NCI-H774 (cell line): ENCODE measurements at regions not wholly inside any gene's neighbourhood (a gene's known extent, or its start where the extent isn't known, plus 50 kb on each side); places are given as distances from the start of the nearest gene placed in this dataset.

Experiments used
- DNase-seq: peaks from one replicate; lab custom pipeline; 2025; lab: John Stamatoyannopoulos, UW

DNA sequence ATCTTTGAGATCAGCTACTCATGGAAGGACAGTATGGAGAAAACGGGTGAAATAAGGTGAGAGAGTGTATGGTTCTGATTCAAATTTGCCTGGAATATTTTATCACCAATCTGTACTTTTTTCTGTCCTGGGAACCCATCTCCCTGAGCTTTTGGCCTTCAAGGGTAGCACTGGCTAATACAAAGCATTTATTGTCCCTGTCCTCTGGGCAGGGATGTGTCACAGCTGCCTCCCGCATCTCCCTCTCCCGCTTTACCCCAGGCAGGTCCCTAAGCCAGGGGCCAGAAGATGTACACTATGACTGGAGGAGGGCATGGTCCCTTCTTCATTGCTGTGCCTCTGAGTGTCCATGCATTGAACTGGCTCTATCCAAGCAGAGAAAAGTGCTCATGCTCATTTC is 201.7 kb upstream of the CHRNA7 start:
- DNase-seq, result no peak

DNA sequence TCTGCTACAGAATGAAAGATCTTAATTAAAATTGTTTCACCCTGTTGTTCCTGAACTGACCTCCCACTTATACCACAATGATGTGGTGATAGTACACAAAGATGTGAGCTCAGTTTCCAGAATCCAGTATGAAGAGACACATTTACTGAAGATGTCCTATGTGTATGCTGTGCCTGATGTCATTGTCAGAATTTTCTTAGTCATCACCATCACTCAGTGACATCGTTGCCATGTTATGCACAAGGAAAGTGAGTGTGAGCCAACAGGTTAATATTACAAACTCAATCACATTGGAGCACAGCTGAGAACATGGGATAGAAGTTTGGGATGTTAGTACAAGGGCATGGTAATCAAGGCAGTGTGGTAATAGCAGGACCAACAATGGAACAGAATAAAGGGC is 199.7 kb upstream of the CHRNA7 start:
- DNase-seq, result no peak

DNA sequence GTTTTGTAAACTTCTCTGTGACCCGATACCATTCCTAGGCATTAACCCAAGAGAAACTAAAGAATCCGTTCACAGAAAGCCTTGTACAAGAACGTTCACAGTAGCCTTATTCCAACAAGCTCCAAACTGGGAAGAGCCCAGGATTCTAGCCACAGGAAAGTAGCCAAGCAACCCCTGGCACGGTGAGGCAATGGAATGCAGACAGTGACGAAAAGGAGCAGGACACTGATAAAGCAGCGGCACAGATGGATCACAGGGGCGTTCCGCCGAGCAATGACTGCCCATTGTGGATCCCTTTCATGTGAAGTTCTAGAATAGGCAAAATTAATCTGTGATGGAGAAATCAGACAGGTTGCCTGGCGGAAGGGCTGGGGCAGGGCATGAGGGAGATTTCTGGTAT is 198.7 kb upstream of the CHRNA7 start:
- no peak for DNase-seq

DNA sequence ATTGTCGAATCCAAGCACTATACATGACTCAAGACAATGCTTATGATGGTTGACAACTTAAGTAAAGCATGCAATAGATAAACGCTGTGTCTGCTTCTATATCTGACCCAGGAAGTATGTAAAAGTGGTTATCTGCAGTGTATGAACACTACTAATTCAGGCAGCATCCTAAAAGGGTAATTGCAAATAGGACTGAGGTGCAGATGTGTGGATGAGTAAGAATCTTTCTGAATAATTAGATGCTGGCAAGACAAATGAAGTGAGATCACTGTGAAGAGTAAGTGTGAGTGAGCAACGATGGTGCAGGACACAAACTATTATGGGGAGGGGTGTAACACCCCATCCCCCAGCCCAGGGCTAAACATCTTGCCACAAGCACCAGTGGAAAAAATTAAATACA is 195.7 kb upstream of the CHRNA7 start:
- no peak for DNase-seq

DNA sequence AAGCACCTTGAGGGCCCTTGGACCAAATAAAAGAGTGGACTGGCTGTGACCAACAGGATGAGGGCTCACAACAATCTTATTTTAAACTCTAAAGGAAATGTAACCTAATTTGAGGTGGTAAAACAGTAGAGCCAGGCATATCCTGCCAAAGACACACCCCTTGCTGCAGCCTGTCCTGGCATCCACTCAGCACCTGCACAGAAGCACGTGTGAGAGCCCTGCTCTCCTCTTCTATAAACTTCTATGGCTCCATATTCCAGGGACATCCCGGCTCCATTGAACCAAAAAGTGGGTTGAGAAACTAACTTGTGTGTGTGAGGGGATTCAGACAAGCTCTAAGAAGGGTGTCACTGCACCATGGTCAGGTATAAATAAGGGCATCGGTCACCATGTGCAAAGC is 190.9 kb upstream of the CHRNA7 start:
- DNase-seq, result no peak

DNA sequence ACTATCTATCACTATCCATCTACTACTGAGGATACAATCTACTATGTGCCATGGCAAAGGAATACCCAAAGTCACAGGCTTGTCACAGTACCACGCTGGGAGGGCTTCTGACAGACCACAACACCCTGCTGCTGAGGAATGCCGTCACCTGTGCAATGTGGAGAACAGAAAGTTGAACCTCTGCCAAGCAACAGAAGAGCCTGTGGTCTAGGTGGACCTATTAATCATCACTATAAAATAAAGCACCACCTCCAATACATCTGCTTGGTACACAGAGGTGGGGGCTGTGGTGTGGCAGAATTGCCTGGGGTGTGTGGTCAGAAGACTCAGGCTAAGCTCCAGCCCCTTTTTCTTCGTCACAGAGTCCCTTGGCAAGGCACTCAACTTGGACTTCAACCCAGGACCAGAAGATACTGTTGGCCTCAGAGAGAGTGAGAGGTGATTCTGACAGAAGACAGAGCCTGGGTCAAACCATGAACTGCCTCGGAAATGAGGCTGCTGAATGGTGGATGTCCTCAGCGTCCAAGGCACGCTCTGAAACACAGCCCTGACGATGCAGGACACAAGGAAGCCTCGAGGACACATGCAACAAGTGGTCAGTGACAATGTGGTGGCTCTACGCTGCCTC is 189.4 kb upstream of the CHRNA7 start:
- DNase-seq, result no peak

DNA sequence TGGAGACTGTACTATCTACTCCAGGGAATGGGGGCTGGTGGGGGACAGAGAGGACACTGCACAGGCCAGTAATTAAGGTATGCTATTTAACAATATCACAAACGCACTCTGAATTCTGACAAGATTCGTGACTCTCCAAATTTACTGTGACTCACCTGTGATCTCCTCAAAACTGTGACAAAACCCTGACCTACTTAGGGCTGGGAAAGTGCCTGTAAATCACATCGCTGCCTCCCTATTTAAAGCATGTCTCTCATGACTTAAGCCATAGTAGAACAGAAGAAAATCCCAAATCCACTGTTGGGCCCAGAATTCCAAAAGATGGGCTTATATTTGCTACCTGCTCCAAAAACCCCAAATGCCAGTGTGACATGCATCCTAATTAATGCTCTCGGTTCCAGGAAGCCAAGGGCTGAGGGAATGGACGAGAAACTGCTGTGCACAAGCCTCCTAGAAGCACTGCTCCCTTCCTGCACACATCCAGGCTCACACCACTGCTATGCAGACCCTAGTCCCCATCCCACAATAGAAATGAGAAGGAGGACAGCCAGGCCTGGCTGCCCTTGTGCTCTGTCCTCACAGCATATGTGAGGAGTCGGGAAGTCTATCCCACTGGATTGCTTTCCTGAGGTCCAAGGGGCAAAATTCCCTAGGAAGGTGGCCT is 187.7 kb upstream of the CHRNA7 start:
- DNase-seq, result no peak

DNA sequence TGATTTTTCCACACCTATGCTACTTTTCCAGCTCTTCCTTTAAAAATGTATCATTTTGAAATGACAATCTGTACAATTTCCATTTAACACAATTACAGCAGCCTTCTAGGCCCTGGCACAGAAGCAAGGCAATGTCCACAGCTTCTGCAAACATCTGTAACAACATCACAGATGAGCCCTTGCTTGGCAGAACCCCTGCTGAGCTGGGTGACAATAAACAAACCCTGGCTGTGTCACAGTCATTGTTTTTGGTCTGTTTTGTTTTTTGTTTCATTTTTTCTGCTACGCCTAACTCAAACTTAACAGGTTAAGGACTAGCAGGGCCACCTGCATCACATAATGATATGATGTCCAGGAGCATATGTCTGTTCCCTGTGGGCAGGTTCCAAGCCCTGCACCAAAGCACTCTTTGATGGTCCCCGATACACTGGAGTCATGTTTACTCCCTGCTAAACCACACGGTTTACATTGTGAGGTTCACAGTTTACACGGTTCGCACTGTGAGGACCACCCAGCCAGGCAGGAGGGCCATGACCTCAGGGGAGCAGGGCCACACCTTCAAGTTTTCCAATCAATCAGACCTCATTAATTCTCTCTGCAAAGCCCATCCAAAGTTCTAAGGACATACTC is 186.8 kb upstream of the CHRNA7 start:
- peak; percentile 23 for DNase-seq

DNA sequence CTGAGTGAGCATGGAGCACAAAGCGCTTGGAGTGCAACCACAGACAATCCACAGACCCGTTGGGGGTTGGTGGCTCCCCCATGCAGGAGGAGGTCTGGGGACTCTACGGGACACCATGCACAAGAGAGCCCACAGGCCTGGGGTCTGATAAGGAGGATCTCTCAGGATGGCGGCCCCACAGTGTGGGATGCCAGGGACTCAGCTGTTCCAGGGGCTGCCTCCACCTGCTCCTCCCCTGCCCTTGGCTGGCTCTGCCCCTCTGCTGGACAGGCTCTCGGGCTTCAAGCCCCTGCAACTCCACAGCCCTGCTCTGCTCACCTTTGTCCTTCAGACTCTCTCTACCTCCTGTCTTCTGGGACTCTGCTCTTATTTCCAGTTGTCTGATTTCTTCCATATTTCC is 184.5 kb upstream of the CHRNA7 start:
- no peak for DNase-seq

DNA sequence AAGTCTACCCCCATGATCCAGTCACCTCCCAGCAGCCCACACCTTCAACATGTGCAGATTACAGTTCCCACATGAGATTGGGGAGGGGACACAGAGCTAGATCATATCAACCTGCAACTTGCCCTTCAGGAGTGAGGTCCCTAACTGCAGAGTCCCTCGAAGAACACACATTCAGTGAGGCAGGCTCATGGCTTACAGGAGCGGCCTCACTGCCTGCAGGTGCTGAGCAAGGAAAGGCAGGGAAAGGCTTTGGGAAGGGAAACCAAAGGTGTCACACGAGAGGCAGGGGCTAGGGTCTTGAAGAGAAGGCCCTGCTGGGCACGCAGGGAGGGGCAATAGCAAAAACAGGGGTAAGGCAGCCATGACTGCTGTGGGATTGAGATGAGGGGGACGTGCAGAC is 182.4 kb upstream of the CHRNA7 start:
- DNase-seq, result no peak

DNA sequence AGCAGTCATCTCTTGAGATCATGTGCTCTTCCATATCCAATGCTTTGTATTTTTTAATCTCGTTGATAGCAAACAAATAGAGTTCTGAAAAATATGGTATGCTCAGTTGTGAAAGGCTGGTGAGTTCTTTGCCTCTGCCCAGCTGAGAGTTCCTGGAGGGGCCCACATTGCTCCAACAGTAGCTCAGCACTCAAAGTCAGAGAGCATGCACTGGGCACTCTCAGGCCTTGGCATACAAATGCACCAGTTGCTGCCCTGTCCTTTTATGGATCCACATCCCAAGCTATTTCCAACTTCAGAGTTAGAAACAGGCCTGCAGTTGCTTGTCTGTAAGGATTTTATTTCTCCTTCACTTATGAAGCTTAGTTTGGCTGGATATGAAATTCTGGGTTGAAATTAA is 181.7 kb upstream of the CHRNA7 start:
- DNase-seq, result no peak

DNA sequence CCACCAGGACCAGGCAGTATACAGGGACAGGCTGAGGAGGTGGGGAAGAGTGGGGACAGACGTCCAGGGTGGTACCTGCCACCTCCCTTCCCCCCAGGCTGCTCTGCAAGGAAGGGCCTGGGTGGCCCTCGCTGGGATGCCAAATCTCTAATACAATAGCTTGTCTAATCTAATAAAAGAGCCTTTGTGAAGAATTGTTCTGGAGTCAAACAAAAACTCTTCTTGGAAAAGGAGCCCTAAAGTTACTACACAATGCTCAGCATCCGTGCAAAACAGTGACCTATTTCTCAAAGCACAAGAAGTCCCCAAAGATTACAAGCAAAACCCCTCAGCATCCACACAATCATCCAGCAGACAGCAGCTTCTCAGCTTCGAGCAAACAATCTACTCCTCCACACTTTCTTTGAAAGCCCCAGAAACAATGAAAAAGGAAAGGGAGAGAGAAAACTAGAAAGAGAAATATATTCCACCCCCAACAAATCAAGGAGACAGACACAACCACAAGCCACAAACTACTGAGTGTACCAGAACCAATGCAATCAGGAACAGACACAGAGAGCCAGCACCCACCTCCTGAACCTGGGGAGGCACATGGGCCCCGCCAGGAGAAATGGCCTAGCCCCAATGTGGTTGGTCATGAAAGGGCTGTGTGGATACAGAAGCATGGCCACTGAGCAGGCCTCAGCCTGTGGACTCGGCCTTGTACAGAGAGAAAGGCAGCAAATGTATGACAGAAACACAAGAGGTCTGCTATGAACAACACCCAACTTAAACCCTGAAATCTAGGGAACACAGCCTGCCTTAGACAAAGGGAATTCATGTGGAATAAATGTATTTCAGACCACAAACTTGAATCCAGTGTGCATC is 177.1 kb upstream of the CHRNA7 start:
- DNase-seq, result no peak

DNA sequence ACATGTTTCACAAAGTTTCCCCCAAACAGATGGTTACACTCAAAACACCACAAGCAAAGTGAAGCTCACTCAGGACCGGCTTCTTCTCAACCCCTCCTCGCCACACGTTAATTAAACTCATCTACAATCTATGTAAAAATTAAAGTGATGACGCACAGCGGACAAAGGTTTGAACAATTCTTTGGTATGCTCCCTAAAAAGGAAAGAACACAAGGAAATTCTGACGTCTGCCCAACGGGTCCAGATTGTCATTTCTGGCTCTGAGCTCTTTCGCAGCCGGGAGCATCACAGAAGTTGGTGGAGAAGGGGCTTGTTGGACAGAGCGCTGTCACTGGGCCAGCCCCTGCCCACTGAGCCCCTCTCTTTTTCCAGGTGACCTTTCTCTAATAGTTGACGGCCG is 173.7 kb upstream of the CHRNA7 start:
- no peak for DNase-seq

DNA sequence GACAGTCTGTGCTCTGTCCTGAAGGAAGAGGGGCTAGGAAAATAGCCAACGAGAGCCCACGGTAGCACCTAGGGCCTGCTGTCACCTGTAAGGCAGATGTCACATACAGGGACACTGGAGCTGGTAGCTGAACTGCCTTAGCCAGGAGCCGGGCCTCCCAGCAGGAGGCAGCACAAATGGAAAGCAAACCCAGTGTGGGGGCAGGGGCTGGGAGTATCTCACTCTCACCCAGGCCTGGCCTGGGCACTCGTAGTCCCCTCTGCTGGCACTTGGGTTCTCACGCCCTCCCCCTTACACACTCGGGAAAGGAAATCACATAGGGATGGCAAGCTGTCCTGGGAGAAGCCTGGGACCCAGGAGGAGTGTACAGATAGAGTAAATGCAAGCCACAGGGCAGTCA is 173.1 kb upstream of the CHRNA7 start:
- DNase-seq, result no peak

DNA sequence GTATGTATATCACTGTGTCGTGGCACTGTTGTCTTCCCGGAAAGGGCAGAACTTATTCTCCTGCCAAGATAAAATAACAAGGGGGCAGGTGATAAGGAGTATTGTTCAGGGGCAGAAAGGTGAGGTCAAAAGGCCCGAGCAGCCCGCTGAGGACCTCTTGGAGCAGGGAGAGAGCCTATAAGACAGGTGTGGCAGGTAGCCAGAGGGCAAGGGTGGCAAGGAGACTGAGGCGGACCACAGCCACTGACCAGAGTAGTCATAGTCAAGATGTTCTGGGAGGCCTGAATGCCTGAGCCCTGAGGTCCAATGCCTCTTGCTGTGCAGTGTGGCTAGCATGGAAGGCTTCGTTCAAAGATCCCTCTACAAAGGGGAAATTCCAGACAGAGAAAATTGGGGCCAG is 172.3 kb upstream of the CHRNA7 start:
- no peak for DNase-seq

DNA sequence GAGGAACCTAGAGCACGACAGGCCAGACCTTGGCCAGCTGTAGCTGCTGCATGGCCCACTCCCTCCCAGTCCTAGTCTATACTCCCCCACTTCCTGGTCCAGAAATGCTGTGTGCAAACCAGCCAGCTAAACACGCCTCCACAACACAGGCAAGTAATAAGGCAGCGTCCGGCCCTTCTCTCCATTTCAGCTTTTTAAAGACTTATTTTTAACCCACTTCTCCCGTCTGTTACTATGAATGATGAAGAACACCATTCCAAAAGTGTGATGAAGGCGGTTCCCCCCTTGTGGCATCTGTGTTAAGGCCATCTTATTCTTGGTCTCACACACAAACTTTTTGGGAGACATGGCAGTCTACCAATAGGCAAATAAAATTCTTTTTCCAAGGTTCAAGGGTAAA is 164.1 kb upstream of the CHRNA7 start:
- no peak for DNase-seq

DNA sequence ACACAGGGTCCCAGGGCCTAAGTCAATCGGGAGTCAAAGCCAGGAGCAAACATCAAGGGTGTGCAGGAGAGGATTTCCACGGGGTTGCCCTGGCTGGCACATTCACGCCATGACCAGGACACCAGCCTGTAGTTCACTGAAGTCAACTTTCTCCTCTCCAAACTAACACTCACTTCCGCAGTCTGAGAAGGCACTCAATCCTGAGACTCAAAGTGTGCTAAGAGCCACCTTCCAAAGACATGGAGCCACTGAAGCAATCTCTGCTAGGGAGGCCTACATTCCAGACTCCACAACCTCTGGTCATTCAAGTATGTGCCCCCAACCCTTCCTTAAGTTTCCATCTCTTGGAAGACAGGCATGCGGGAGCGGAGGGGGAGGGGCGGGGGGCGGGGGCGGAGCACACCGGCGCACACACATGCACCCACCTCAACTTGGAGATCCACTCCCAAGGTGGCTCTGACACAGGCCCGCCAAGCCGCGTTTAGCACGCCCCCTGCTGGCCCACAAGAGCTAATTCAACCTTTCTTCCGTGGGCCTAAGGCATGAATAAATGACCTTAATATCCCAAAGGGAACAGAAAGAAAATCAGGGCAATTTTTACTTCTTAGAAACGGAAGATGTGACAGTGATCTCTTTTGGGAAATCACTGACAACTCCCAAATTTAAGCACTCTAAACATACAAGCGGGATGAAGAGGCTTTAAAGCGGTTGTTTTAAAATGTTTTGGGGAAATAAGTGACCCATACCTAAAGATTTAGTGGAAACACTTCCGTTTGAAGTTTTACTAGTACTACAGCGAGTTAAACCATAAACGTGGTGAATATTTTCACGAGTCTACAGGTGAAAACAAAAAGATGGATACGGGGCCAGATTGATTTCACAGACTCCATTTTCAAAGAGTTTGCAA is 162.5 kb upstream of the CHRNA7 start:
- peak; percentile 63 for DNase-seq

DNA sequence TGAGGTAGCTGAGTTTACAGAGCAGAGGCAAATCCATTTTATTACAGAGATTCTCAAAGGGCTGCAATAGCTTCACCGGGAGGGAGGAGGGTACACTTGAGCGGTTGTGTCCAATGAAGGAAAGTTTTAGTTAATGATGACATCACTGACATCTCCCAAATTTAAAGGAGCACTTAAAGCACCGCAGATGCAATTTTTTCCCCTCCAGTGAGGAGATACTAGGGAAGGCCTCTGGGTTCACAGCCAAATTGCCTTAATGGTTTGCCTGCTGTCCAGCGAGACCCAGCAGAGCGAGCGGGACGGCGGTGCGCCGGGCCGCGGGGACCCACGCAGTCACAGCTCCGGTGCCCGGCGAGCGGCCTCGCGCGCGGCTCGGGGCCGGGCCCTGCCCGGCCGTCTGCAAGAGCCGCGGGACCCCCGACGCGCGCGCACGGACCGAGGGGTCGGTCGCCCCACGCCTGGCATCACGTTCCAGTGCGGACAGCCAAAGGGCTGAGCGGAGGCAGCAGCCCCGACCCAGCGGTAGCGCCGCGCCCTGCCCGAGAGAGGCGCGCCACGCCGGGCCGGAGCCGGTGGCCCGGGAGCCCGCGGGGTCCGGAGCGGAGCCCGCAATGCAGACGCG is 160.5 kb upstream of the CHRNA7 start:
- no peak for DNase-seq

DNA sequence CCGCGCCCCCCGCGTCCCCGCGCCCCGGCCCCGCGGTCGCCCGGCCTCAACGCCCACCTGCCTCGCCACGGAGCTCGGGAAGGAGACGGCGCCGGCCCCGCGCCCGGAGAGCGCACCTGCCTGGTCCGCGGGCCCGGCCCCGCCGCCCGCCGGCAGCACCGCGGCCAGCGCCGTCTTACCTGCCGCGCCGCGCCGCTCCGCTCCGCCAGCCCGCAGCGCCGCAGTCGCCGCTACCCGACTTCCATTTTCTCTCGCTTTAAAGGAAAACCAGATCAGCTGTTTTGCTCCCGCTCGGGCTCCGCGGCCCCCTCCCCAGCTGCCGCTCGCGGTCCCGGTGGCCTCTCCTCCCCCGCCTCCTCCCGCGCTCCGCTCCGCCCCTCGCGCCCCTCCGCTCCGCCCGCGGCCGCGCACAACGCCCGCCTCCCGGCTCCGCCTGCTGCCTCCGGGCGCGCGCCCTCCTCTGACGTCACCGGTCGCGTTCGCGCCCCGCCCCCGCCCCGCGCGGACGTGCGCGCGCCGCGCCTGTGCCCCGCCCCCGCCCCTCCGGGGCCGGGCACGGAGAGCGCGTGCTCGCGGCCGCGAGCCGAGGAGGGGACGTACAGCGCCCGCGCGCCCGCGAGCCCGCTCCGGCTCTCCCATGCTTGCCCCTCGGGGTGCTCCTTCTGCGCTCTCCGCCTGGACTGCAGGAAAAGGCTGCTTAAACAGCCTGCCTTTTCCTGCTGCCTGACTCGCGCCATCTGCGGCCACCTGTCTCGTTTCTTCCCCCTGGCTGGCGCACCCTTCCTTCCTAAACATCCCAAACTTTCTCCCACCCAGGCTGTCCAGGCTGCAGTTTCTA is 159.8 kb upstream of the CHRNA7 start, which contains the start of gene OTUD7A:
OTUD7A (minus strand) TSS at position 346 of the 838 bp plus-strand sequence.
- peak; percentile 86 for DNase-seq
